Activated CD8-positive, alpha-beta memory T cell treated with anti-CD3 and anti-CD28 coated beads, Interleukin-2, amount 10 ng/mL, durations not matched to agents 7 days and 5 days (primary cell): ENCODE measurements at regions not wholly inside any gene's neighbourhood (a gene's known extent, or its start where the extent isn't known, plus 50 kb on each side); places are given as distances from the start of the nearest gene placed in this dataset.

Experiments used
- ATAC-seq: fragments of 150-1000 bp; cut with Tn5 transposase; one replicate; pipeline ENCODE4 v1.10.0; 2021; ENCODE audit warnings: moderate library complexity
- CTCF ChIA-PET: fragments of 350-600 bp; sonication (Branson Sonifier 250); formaldehyde crosslinking; loops from one replicate; lab custom pipeline; 2021; ENCODE audit warnings: antibody characterized with exemption; lab: Charles Lee
- DNase-seq: peaks from one replicate; pipeline ENCODE4 v3.0.0-alpha.2; 2020
- H3K27ac Mint-ChIP-seq: one replicate; pipeline ENCODE4 v1.8.0; 2021; ENCODE audit warnings: mild to moderate bottlenecking, mixed read lengths
- H3K27me3 Mint-ChIP-seq: one replicate; pipeline ENCODE4 v1.8.0; 2021; ENCODE audit warnings: mixed read lengths
- H3K36me3 Mint-ChIP-seq: one replicate; pipeline ENCODE4 v1.8.0; 2021; ENCODE audit warnings: mild to moderate bottlenecking, mixed read lengths
- H3K4me1 Mint-ChIP-seq: one replicate; pipeline ENCODE4 v1.8.0; 2021; ENCODE audit warnings: mixed read lengths
- H3K4me3 Mint-ChIP-seq: one replicate; pipeline ENCODE4 v1.8.0; 2021; ENCODE audit warnings: mild to moderate bottlenecking, moderate library complexity, mixed read lengths
- H3K9me3 Mint-ChIP-seq: one replicate; pipeline ENCODE4 v1.8.0; 2022; ENCODE audit warnings: low read depth, mixed read lengths

- DNase-seq (no peak), ATAC-seq (no peak)
- CTCF ChIA-PET = no interaction called here
- H3K36me3 Mint-ChIP-seq = no peaks in the 10 kb centered on the region
- H3K27ac Mint-ChIP-seq = no peak overlapping the region
- H3K27me3 Mint-ChIP-seq = peaks cover 16% of the 10 kb centered on the region
- no peaks in the 10 kb centered on the region for H3K9me3 Mint-ChIP-seq
- H3K4me3 Mint-ChIP-seq = no peak overlapping the region
- H3K4me1 Mint-ChIP-seq = no peaks in the 10 kb centered on the region
Measured at GRCh38 chr13:33448889-33449288, 163.3 kb upstream of the STARD13 start.

- CTCF ChIA-PET = no interaction called here
- ATAC-seq = no peak
Measured at GRCh38 chr13:33450956-33451709, 165.6 kb upstream of the STARD13 start.

GRCh38 chr13:33452873-33453517 lies 167.4 kb upstream of the STARD13 start:
- peaks cover 11% of the 10 kb centered on the region for H3K27me3 Mint-ChIP-seq
- H3K9me3 Mint-ChIP-seq = no peaks in the 10 kb centered on the region
- CTCF ChIA-PET = no interaction called here
- H3K27ac Mint-ChIP-seq = no peak overlapping the region
- no peaks in the 10 kb centered on the region for H3K36me3 Mint-ChIP-seq
- DNase-seq (no peak), ATAC-seq (no peak)
- H3K4me1 Mint-ChIP-seq = no peaks in the 10 kb centered on the region
- no peak overlapping the region for H3K4me3 Mint-ChIP-seq

More at GRCh38 chr13:33450956-33451709, 165.6 kb upstream of the STARD13 start:
- H3K4me1 Mint-ChIP-seq = no peaks in the 10 kb centered on the region
- DNase-seq = no peak
- peaks cover 16% of the 10 kb centered on the region for H3K27me3 Mint-ChIP-seq
- H3K27ac Mint-ChIP-seq = no peak overlapping the region
- no peak overlapping the region for H3K4me3 Mint-ChIP-seq
- H3K9me3 Mint-ChIP-seq = no peaks in the 10 kb centered on the region
- H3K36me3 Mint-ChIP-seq = no peaks in the 10 kb centered on the region

- Mint-ChIP-seq H3K27ac (no peak overlapping the region), H3K36me3 (no peaks in the 10 kb centered on the region), H3K9me3 (no peaks in the 10 kb centered on the region), H3K4me3 (no peak overlapping the region), H3K4me1 (no peaks in the 10 kb centered on the region), H3K27me3 (peaks cover 11% of the 10 kb centered on the region)
- ATAC-seq = no peak
- no peak for DNase-seq
- CTCF ChIA-PET = no interaction called here
Measured at GRCh38 chr13:33453936-33454335, 168.4 kb upstream of the STARD13 start.

GRCh38 chr13:33454844-33455705 lies 169.5 kb upstream of the STARD13 start:
- CTCF ChIA-PET = no interaction called here

GRCh38 chr13:33459702-33460101 lies 174.1 kb upstream of the STARD13 start:
- CTCF ChIA-PET = no interaction called here

More at GRCh38 chr13:33454844-33455705, 169.5 kb upstream of the STARD13 start:
- ATAC-seq = no peak
- Mint-ChIP-seq H3K27ac (no peak overlapping the region), H3K4me3 (no peak overlapping the region), H3K4me1 (no peaks in the 10 kb centered on the region), H3K9me3 (no peaks in the 10 kb centered on the region), H3K36me3 (no peaks in the 10 kb centered on the region), H3K27me3 (peaks cover 3% of the 10 kb centered on the region)
- DNase-seq = no peak

GRCh38 chr13:33462109-33462508 lies 176.6 kb upstream of the STARD13 start:
- Mint-ChIP-seq H3K9me3 (no peaks in the 10 kb centered on the region), H3K4me3 (no peak overlapping the region), H3K36me3 (no peaks in the 10 kb centered on the region), H3K4me1 (no peaks in the 10 kb centered on the region), H3K27ac (no peak overlapping the region), H3K27me3 (peaks cover 2% of the 10 kb centered on the region)
- DNase-seq (no peak), ATAC-seq (no peak)
- CTCF ChIA-PET = no interaction called here

More at GRCh38 chr13:33459702-33460101, 174.1 kb upstream of the STARD13 start:
- Mint-ChIP-seq H3K9me3 (no peaks in the 10 kb centered on the region), H3K4me3 (no peak overlapping the region), H3K4me1 (no peaks in the 10 kb centered on the region), H3K27ac (no peak overlapping the region), H3K27me3 (peaks cover 2% of the 10 kb centered on the region), H3K36me3 (no peaks in the 10 kb centered on the region)
- DNase-seq (no peak), ATAC-seq (no peak)

- H3K27ac Mint-ChIP-seq = no peak overlapping the region
- no peak for DNase-seq
- H3K4me3 Mint-ChIP-seq = no peak overlapping the region
- H3K27me3 Mint-ChIP-seq = peaks cover 2% of the 10 kb centered on the region
- no peaks in the 10 kb centered on the region for H3K9me3 Mint-ChIP-seq
- H3K4me1 Mint-ChIP-seq = no peaks in the 10 kb centered on the region
- no peaks in the 10 kb centered on the region for H3K36me3 Mint-ChIP-seq
- CTCF ChIA-PET = no interaction called here
- ATAC-seq = no peak
Measured at GRCh38 chr13:33464345-33464744, 178.8 kb upstream of the STARD13 start.

- no peak for DNase-seq
- Mint-ChIP-seq H3K4me1 (no peaks in the 10 kb centered on the region), H3K9me3 (no peaks in the 10 kb centered on the region), H3K36me3 (no peaks in the 10 kb centered on the region), H3K4me3 (no peak overlapping the region), H3K27ac (no peak overlapping the region), H3K27me3 (peaks cover 2% of the 10 kb centered on the region)
- ATAC-seq = no peak
- CTCF ChIA-PET = no interaction called here
Measured at GRCh38 chr13:33466262-33466661, 180.7 kb upstream of the STARD13 start.

GRCh38 chr13:33467556-33467955 lies 182.0 kb upstream of the STARD13 start:
- Mint-ChIP-seq H3K9me3 (no peaks in the 10 kb centered on the region), H3K27me3 (no peaks in the 10 kb centered on the region), H3K4me3 (no peak overlapping the region), H3K36me3 (no peaks in the 10 kb centered on the region), H3K27ac (no peak overlapping the region), H3K4me1 (no peaks in the 10 kb centered on the region)
- DNase-seq (no peak), ATAC-seq (no peak)
- CTCF ChIA-PET = no interaction called here

- H3K36me3 Mint-ChIP-seq = no peaks in the 10 kb centered on the region
- DNase-seq (no peak), ATAC-seq (no peak)
- H3K4me3 Mint-ChIP-seq = no peak overlapping the region
- no peaks in the 10 kb centered on the region for H3K4me1 Mint-ChIP-seq
- CTCF ChIA-PET = no interaction called here
- no peak overlapping the region for H3K27ac Mint-ChIP-seq
- H3K27me3 Mint-ChIP-seq = no peaks in the 10 kb centered on the region
- no peaks in the 10 kb centered on the region for H3K9me3 Mint-ChIP-seq
Measured at GRCh38 chr13:33471204-33471603, 185.6 kb upstream of the STARD13 start.

- no peaks in the 10 kb centered on the region for H3K4me1 Mint-ChIP-seq
- DNase-seq = no peak
- H3K9me3 Mint-ChIP-seq = peaks cover 2% of the 10 kb centered on the region
- H3K36me3 Mint-ChIP-seq = no peaks in the 10 kb centered on the region
- no peaks in the 10 kb centered on the region for H3K27me3 Mint-ChIP-seq
- H3K27ac Mint-ChIP-seq = no peak overlapping the region
- CTCF ChIA-PET = no interaction called here
- no peak overlapping the region for H3K4me3 Mint-ChIP-seq
- ATAC-seq = no peak
Measured at GRCh38 chr13:33472446-33472845, 186.9 kb upstream of the STARD13 start.

- no peak overlapping the region for H3K4me3 Mint-ChIP-seq
- CTCF ChIA-PET = no interaction called here
- peaks cover 5% of the 10 kb centered on the region for H3K9me3 Mint-ChIP-seq
- ATAC-seq (no peak), DNase-seq (no peak)
- H3K27ac Mint-ChIP-seq = no peak overlapping the region
- no peaks in the 10 kb centered on the region for H3K27me3 Mint-ChIP-seq
- peaks cover 2% of the 10 kb centered on the region for H3K36me3 Mint-ChIP-seq
- no peaks in the 10 kb centered on the region for H3K4me1 Mint-ChIP-seq
Measured at GRCh38 chr13:33479105-33479504, 193.6 kb upstream of the STARD13 start.
